ENCODE measurements at regions not wholly inside any gene's neighbourhood (a gene's known extent, or its start where the extent isn't known, plus 50 kb on each side); places are given as distances from the start of the nearest gene placed in this dataset.

DNA sequence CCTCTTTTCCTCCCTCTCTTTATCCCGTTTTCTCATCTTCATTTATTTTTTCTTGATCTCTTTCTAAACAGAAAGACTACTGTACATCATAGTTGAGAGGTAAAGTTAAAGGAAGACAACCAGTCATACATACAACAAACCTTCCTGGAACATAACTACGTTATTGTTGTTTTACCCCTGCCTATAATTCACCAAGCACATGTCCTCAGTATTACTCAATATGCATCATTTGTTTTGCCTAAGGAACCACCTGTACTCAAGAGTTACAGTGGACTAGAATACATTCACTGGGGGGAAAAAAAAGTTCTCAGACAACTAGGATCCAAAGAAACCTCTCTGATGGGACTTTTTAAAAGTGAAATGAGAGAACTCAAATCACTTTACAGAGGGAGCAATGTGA, 344.7 kb upstream of the RBMS3 start:
- TF ChIP-seq POLR2A (IDR thresholded peaks at IDR 0.05; ENCODE audit: control extremely low read depth in 1 of 2, low read depth in 2 of 2, low read length in 2 of 2) (no peak), POLR2AphosphoS5 (IDR thresholded peaks at IDR 0.05; ENCODE audit: low read depth, low read length) (no peak), CTCF (IDR thresholded peaks at IDR 0.05; ENCODE audit: control extremely low read depth in 1 of 3, insufficient read depth in 1 of 3, low read depth in 1 of 3, low read length in 3 of 3) (no peak), EP300 (IDR thresholded peaks at IDR 0.05; ENCODE audit: borderline replicate concordance in 1 of 2, low read depth in 2 of 2, low read length in 2 of 2) (no peak), TBP (IDR thresholded peaks at IDR 0.05; ENCODE audit: low read depth, low read length) (no peak), CEBPB (IDR thresholded peaks at IDR 0.05; ENCODE audit: low read depth, low read length) (no peak), RFX5 (IDR thresholded peaks at IDR 0.05; ENCODE audit: borderline replicate concordance, low read depth, low read length) (no peak), EGR1 (IDR thresholded peaks at IDR 0.05; ENCODE audit: borderline replicate concordance, low read depth, low read length) (no peak), MAX (IDR thresholded peaks at IDR 0.05) (no peak), TAF1 (IDR thresholded peaks at IDR 0.05; ENCODE audit: low read depth, low read length) (no peak), SP1 (IDR thresholded peaks at IDR 0.05; ENCODE audit: low read depth, low read length) (no peak), YY1 (IDR thresholded peaks at IDR 0.05; ENCODE audit: low read depth, low read length) (no peak)

Measured in H1 (cell line).